Upper lobe of right lung (tissue), 1 donor: ENCODE measurements at regions not wholly inside any gene's neighbourhood (a gene's known extent, or its start where the extent isn't known, plus 50 kb on each side); places are given as distances from the start of the nearest gene placed in this dataset.
A peak's percentile ranks its signal among the peaks of the same experiment; 100 is the strongest.
"Not testable (repeated sequence)": the region's sequence is repeated elsewhere in the genome, so short reads cannot be mapped to it uniquely, and the experiment has no call there.

Experiments
- ATAC-seq: fragments of 200-7000 bp; cut with Tn5 transposase; one replicate; pipeline ENCODE4 v1.9.1; 2020; ENCODE audit warnings: mild to moderate bottlenecking, moderate library complexity
- DNase-seq: peaks from one replicate; pipeline ENCODE4 v3.0.0-alpha.2; 2020
- H3K27ac ChIP-seq: fragments of 200-600 bp; one replicate; pipeline ENCODE4 v1.8.0; 2022
- H3K27me3 ChIP-seq: fragments of 200-600 bp; one replicate; pipeline ENCODE4 v1.8.0; 2022; ENCODE audit warnings: mild to moderate bottlenecking
- H3K36me3 ChIP-seq: fragments of 200-600 bp; one replicate; pipeline ENCODE4 v1.8.0; 2022
- H3K4me1 ChIP-seq: fragments of 200-600 bp; one replicate; pipeline ENCODE4 v1.8.0; 2022
- H3K4me3 ChIP-seq: fragments of 200-600 bp; one replicate; pipeline ENCODE4 v1.8.0; 2022; ENCODE audit warnings: mild to moderate bottlenecking
- H3K9me3 ChIP-seq: fragments of 200-600 bp; one replicate; pipeline ENCODE4 v1.8.0; 2022
- intact Hi-C: fragments of 100-400 bp; cut with DNase I; formaldehyde crosslinking; loops from one replicate; pipeline ENCODE4 v1.11.0; 2022
- TF ChIP-seq, protein P1 (sequence below): fragments of 200-600 bp; IDR thresholded peaks from one replicate; pipeline ENCODE4 v1.8.0; 2022; ENCODE audit warnings: antibody characterized with exemption
- donor health status: DM: no; HTN: yes; CAD: no; lungs with severe emphysema.

GRCh38 chr11:100445231-100445735 lies 241.8 kb upstream of the ARHGAP42 start:
- no peaks in the 10 kb centered on the region for H3K27me3 ChIP-seq
- H3K9me3 ChIP-seq, result no peaks in the 10 kb centered on the region
- H3K27ac ChIP-seq, result no peak overlapping the region
- intact Hi-C loops, result no loop called here
- no peak for DNase-seq
- H3K4me1 ChIP-seq, result no peaks in the 10 kb centered on the region
- H3K4me3 ChIP-seq, result no peak overlapping the region
- peak; percentile 72 for ATAC-seq
- H3K36me3 ChIP-seq, result no peaks in the 10 kb centered on the region
- TF ChIP-seq, protein P1, sequence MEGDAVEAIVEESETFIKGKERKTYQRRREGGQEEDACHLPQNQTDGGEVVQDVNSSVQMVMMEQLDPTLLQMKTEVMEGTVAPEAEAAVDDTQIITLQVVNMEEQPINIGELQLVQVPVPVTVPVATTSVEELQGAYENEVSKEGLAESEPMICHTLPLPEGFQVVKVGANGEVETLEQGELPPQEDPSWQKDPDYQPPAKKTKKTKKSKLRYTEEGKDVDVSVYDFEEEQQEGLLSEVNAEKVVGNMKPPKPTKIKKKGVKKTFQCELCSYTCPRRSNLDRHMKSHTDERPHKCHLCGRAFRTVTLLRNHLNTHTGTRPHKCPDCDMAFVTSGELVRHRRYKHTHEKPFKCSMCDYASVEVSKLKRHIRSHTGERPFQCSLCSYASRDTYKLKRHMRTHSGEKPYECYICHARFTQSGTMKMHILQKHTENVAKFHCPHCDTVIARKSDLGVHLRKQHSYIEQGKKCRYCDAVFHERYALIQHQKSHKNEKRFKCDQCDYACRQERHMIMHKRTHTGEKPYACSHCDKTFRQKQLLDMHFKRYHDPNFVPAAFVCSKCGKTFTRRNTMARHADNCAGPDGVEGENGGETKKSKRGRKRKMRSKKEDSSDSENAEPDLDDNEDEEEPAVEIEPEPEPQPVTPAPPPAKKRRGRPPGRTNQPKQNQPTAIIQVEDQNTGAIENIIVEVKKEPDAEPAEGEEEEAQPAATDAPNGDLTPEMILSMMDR, result no peak

GRCh38 chr11:100451801-100452460 lies 235.2 kb upstream of the ARHGAP42 start:
- ATAC-seq, H3K4me1 ChIP-seq, DNase-seq, intact Hi-C loops, H3K27ac ChIP-seq, H3K9me3 ChIP-seq, H3K27me3 ChIP-seq, H3K36me3 ChIP-seq, H3K4me3 ChIP-seq: not testable (repeated sequence)

GRCh38 chr11:100459811-100460210 lies 227.3 kb upstream of the ARHGAP42 start:
- no peak for ATAC-seq
- H3K36me3 ChIP-seq, result no peaks in the 10 kb centered on the region
- DNase-seq, result no peak
- H3K27me3 ChIP-seq, result no peaks in the 10 kb centered on the region
- intact Hi-C loops, result no loop called here
- no peak overlapping the region for H3K4me3 ChIP-seq
- H3K27ac ChIP-seq, result no peak overlapping the region
- TF ChIP-seq, protein P1, result no peak
- H3K9me3 ChIP-seq, result no peaks in the 10 kb centered on the region
- H3K4me1 ChIP-seq, result no peaks in the 10 kb centered on the region

DNA sequence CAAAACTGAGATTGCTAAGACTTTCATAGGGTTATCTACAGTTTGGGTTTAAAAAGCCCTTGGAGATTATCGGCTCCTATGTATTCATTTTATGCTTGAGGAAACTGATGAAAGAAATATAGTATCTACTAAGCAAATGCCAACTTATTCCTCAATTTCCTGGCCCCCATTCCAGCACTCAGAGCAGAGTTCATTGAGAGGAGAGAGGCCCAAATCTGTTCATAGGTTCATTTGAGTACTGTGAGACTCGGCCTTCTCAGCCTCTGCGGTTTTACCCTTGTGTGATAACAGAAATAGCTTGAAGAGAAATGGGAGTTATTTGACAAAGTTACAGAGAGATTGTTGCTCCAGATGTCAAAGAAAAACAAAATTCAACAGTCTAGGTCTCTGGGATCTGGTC lies 226.7 kb upstream of the ARHGAP42 start:
- H3K36me3 ChIP-seq, result no peaks in the 10 kb centered on the region
- intact Hi-C loops, result no loop called here
- no peaks in the 10 kb centered on the region for H3K27me3 ChIP-seq
- no peak for ATAC-seq
- no peak overlapping the region for H3K27ac ChIP-seq
- DNase-seq, result no peak
- TF ChIP-seq, protein P1, result no peak
- no peak overlapping the region for H3K4me3 ChIP-seq
- H3K4me1 ChIP-seq, result no peaks in the 10 kb centered on the region
- no peaks in the 10 kb centered on the region for H3K9me3 ChIP-seq

DNA sequence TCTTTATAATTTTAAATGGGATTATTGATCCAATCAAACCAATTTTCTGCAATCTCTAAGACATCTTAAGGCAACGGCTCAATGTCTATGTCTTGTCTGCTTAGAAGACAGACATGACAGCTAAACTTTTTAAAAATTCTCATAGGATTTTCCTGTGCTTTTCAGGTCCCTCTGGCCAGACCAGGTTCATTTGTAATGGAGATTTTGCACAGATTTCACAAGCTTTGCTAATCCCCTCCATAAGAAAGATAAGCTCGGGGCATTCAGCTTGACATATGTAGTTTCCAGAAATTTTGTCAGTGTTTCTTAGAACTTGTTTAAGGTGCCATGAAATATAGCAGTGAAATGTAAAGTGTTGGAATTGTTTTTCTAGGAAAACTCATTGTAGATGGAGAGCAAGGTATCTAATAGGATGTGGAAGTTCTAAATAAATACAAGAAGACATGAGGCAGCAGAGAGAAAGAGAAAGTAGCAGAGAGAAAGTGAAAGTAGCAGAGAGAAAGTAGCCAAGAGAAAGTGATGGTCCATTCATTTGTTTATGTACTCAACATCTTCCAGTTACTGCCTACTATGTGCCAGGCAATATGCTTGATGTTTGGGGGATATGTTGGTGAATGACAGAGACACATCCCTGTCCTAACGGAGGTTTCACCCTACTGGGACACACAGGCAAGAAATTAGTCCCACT lies 219.1 kb upstream of the ARHGAP42 start:
- DNase-seq (no peak), ATAC-seq (no peak)
- Histone ChIP-seq H3K27me3 (no peaks in the 10 kb centered on the region), H3K4me3 (no peak overlapping the region), H3K9me3 (no peaks in the 10 kb centered on the region), H3K27ac (no peak overlapping the region), H3K36me3 (no peaks in the 10 kb centered on the region), H3K4me1 (no peaks in the 10 kb centered on the region)
- intact Hi-C loops, result no loop called here
- TF ChIP-seq, protein P1, result no peak

DNA sequence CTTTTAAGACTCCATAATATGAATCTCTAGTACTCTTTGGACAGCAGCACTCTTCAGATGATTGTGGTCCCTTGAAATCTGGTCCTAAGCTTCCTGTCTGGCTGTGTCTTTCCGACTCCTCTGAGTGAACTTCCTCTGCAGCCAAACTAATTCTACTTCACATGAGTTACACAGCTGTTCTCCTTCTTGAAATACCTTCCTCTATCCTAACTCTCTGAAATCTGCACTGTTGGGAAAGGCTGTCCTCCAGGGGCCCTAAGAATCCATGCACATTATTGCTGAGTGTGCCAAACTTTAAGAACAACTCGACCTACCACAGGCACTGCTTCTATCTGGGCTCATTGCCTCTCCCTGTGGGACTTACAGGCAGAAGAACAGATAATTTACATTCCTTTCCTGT lies 217.3 kb upstream of the ARHGAP42 start:
- H3K36me3 ChIP-seq, result no peaks in the 10 kb centered on the region
- no peaks in the 10 kb centered on the region for H3K9me3 ChIP-seq
- intact Hi-C loops, result no loop called here
- TF ChIP-seq, protein P1, result no peak
- H3K27ac ChIP-seq, result no peak overlapping the region
- ATAC-seq, result peak; percentile 21
- no peaks in the 10 kb centered on the region for H3K4me1 ChIP-seq
- no peak overlapping the region for H3K4me3 ChIP-seq
- no peak for DNase-seq
- no peaks in the 10 kb centered on the region for H3K27me3 ChIP-seq
